OCI-LY7 (cell line): ENCODE measurements at regions not wholly inside any gene's neighbourhood (a gene's known extent, or its start where the extent isn't known, plus 50 kb on each side); places are given as distances from the start of the nearest gene placed in this dataset.

ENCODE experiments used
- BruUV-seq: library from RNA; stranded (reverse); fragments of 400-500 nt; replicated peaks from 2 replicates; lab custom pipeline; 2021; lab: Mats Ljungman, UMichigan
- CTCF ChIA-PET: fragments of 300-600 bp; sonication (Branson Sonifier 250); formaldehyde crosslinking; loops from one replicate; lab custom pipeline; 2022; ENCODE audit warnings: antibody characterized with exemption; ENCODE audit not compliant: unreplicated experiment; lab: Charles Lee
- POLR2A ChIA-PET: fragments of 300-600 bp; sonication (Branson Sonifier 250); formaldehyde crosslinking; loops from one replicate; lab custom pipeline; 2022; ENCODE audit warnings: antibody characterized with exemption; lab: Charles Lee
- DNase-seq: peaks from one replicate; pipeline ENCODE4 v3.0.0-alpha.2; 2015; ENCODE audit warnings: low spot score
- H2AFZ ChIP-seq: fragments of 200-600 bp; sonication (generic), shearing (Covaris generic); 2 replicates; pipeline ENCODE4 v1.6.1; 2014; ENCODE audit warnings: mild to moderate bottlenecking, antibody characterized with exemption, low read length, moderate library complexity
- H3K27ac ChIP-seq: fragments of 200-600 bp; sonication (generic); 2 replicates; pipeline ENCODE4 v1.5.1; 2014; ENCODE audit warnings: mixed run types, low read depth, mild to moderate bottlenecking, moderate library complexity, low read length, inconsistent platforms; ENCODE audit not compliant: poor library complexity, severe bottlenecking
- H3K36me3 ChIP-seq: fragments of 200-600 bp; sonication (generic); 2 replicates; pipeline ENCODE4 v1.6.1; 2014; ENCODE audit warnings: mild to moderate bottlenecking, antibody characterized with exemption, low read length, moderate library complexity, mixed read lengths; ENCODE audit not compliant: insufficient read depth
- H3K4me1 ChIP-seq: fragments of 200-600 bp; sonication (generic); 2 replicates; pipeline ENCODE4 v1.5.1; 2014; ENCODE audit warnings: mild to moderate bottlenecking, low read length; ENCODE audit not compliant: insufficient read depth, poor library complexity, severe bottlenecking
- H3K4me2 ChIP-seq: fragments of 200-600 bp; sonication (generic); 2 replicates; pipeline ENCODE4 v1.6.1; 2014; ENCODE audit warnings: mild to moderate bottlenecking, low read length
- H3K4me3 ChIP-seq: fragments of 200-600 bp; sonication (generic); 2 replicates; pipeline ENCODE4 v1.5.1; 2014; ENCODE audit warnings: mild to moderate bottlenecking, low read depth, low read length; ENCODE audit not compliant: poor library complexity, severe bottlenecking
- H3K79me2 ChIP-seq: fragments of 200-600 bp; sonication (generic); 2 replicates; pipeline ENCODE4 v1.6.1; 2016; ENCODE audit warnings: low read depth, mild to moderate bottlenecking, low read length, moderate library complexity, mixed read lengths; ENCODE audit not compliant: insufficient read depth
- H3K9me2 ChIP-seq: fragments of 200-600 bp; sonication (generic); 2 replicates; pipeline ENCODE4 v1.6.1; 2016; ENCODE audit warnings: mild to moderate bottlenecking, low read length, mixed read lengths; ENCODE audit not compliant: insufficient read depth
- H3K9me3 ChIP-seq: fragments of 200-600 bp; sonication (generic); 2 replicates; pipeline ENCODE4 v1.6.1; 2014; ENCODE audit warnings: mild to moderate bottlenecking, mixed run types, low read length, mixed read lengths
- H4K20me1 ChIP-seq: fragments of 200-600 bp; sonication (generic); 2 replicates; pipeline ENCODE4 v1.6.1; 2014; ENCODE audit warnings: mild to moderate bottlenecking, antibody characterized with exemption, low read length, moderate library complexity, mixed read lengths; ENCODE audit not compliant: insufficient read depth
- EZH2phosphoT487 ChIP-seq: fragments of 200-600 bp; sonication (generic); IDR thresholded peaks from 2 replicates; pipeline ENCODE4 v1.6.1; 2018; ENCODE audit warnings: low read depth, borderline replicate concordance, mild to moderate bottlenecking, mixed run types, antibody characterized with exemption, low read length, moderate library complexity, mixed read lengths
- intact Hi-C: fragments of 100-400 bp; cut with micrococcal nuclease; formaldehyde crosslinking; loops from one replicate; pipeline ENCODE4 v1.10.0; 2022; ENCODE audit not compliant: unreplicated experiment
- TF ChIP-seq, protein P1 (sequence below): fragments of 200-600 bp; sonication (generic); conservative IDR thresholded peaks from 2 replicates; pipeline ENCODE4 v1.5.1; 2014; ENCODE audit warnings: mild to moderate bottlenecking, antibody characterized with exemption, low read length, moderate library complexity, mixed read lengths

DNA sequence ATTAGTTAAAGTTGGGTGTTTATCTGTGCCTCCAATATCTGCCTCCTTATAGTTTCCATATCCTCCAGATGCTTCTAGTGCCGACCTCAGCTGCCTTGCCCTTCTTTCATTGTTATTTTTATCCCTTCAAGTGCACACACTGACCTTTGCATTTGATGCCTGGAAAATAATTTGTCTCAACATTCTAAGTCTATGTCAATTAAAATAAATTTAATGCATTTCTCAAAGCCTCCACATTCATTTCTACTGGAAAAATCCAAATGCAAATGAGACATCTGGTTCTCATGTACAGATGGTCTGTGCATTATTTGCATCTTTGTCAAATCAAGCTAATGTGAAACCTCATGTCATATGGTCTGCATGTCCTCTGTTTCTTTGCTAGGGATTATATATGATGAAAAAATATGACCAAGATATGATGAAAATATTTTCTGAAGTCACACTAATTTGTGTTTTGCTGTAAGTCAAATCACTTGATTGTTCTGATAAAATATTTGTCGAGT, 61.4 kb downstream of the TMEM100 start:
- Histone ChIP-seq H3K9me3 (no peaks in the 10 kb centered on the region), H3K4me2 (peak overlapping the region; percentile 45), H4K20me1 (no peaks in the 10 kb centered on the region), H3K36me3 (no peaks in the 10 kb centered on the region), H3K79me2 (no peaks in the 10 kb centered on the region), H2AFZ (peak overlapping the region; percentile 49; the same call in 1 of the 2 replicates), H3K9me2 (no peaks in the 10 kb centered on the region), H3K27ac (no peak overlapping the region), H3K4me3 (no peak overlapping the region), H3K4me1 (peaks cover 41% of the 10 kb centered on the region)
- CTCF ChIA-PET: no interaction called here
- no TSS peak for BruUV-seq
- DNase-seq: peak; percentile 21
- TF ChIP-seq EZH2phosphoT487: no peak
- TF ChIP-seq, protein P1, sequence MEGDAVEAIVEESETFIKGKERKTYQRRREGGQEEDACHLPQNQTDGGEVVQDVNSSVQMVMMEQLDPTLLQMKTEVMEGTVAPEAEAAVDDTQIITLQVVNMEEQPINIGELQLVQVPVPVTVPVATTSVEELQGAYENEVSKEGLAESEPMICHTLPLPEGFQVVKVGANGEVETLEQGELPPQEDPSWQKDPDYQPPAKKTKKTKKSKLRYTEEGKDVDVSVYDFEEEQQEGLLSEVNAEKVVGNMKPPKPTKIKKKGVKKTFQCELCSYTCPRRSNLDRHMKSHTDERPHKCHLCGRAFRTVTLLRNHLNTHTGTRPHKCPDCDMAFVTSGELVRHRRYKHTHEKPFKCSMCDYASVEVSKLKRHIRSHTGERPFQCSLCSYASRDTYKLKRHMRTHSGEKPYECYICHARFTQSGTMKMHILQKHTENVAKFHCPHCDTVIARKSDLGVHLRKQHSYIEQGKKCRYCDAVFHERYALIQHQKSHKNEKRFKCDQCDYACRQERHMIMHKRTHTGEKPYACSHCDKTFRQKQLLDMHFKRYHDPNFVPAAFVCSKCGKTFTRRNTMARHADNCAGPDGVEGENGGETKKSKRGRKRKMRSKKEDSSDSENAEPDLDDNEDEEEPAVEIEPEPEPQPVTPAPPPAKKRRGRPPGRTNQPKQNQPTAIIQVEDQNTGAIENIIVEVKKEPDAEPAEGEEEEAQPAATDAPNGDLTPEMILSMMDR: no peak
- POLR2A ChIA-PET: interaction anchor here (0.5 kb wide), 1 partner anchor 125 kb away, joined by 3 read pairs; no protein-coding TSS in a partner anchor
- intact Hi-C loops: no loop called here

DNA sequence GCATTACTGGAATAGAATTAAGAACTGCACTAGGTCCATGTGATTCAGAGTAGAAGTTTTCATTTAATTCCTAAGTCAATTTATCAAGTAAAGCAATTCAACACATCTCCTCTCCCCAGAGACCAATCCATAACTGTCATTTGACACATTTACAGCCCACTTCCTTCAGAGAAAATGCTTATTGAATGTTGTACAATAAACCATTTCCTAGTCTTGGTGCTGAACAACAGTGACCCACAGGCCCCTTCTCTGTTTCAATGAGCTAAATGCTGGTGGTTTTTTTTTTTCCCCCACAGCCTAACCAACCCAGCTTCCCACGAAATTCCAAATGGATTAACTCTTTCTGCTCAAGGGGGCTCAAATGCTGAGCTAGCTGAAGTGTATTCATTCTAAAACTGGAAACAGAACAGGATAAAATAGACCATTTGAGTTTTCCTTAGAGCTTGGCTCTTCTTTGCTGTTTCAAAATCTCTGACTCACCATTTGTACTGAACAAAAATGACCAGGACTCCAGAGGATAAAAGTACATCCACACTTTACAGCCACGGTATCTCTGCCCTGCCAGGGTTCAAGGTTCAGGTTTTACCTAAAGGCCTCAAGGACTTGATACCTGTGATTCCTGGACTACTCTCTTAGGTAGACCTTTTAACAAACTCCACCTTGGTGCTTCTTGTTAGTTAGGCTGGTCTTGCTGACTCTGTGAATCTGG, 62.3 kb downstream of the TMEM100 start:
- peak overlapping the region; percentile 53; the same call in 1 of the 2 replicates for H2AFZ ChIP-seq
- no peaks in the 10 kb centered on the region for H4K20me1 ChIP-seq
- H3K79me2 ChIP-seq: no peaks in the 10 kb centered on the region
- peaks cover 41% of the 10 kb centered on the region for H3K4me1 ChIP-seq
- no peak overlapping the region for H3K4me3 ChIP-seq
- H3K4me2 ChIP-seq: peak overlapping the region; percentile 45
- intact Hi-C loops: no loop called here
- TF ChIP-seq, protein P1: no peak
- TF ChIP-seq EZH2phosphoT487: no peak
- no TSS peak for BruUV-seq
- DNase-seq: peak; percentile 53
- CTCF ChIA-PET: no interaction called here
- no peak overlapping the region for H3K27ac ChIP-seq
- no peaks in the 10 kb centered on the region for H3K36me3 ChIP-seq
- H3K9me2 ChIP-seq: no peaks in the 10 kb centered on the region
- H3K9me3 ChIP-seq: no peaks in the 10 kb centered on the region
- POLR2A ChIA-PET: interaction anchor here (1.0 kb wide), 1 partner anchor 10 kb away, joined by 4 read pairs; no protein-coding TSS in a partner anchor

DNA sequence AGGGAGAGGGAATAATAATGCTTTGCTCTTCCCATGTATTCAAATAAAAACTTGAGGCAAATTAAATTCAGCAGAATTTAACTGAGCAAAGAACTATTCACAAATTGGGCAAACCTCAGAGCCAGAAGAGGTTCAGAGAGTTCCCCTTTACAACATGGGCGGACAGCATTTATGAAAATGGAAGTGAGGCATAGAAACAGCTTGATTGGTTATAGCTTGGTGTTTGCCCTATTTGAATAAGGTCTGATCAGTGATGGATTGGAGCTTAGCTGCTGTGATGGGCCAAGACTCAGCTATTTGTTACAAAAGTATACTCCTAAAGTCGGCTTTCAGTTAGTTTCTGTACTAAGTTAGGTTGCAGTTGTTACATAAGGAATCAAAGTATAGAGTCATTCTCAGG, 63.0 kb downstream of the TMEM100 start:
- no peak for DNase-seq
- ChIA-PET CTCF (no interaction called here), POLR2A (no interaction called here)
- Histone ChIP-seq H3K9me3 (no peaks in the 10 kb centered on the region), H3K36me3 (no peaks in the 10 kb centered on the region), H3K27ac (no peak overlapping the region), H3K79me2 (no peaks in the 10 kb centered on the region), H3K4me3 (no peak overlapping the region), H2AFZ (0 out of 2 replicates have a peak overlapping the region, but pooled peaks have one; percentile 53), H3K9me2 (no peaks in the 10 kb centered on the region), H4K20me1 (no peaks in the 10 kb centered on the region), H3K4me2 (0 out of 2 replicates have a peak overlapping the region, but pooled peaks have one; percentile 45), H3K4me1 (peaks cover 37% of the 10 kb centered on the region)
- no TSS peak for BruUV-seq
- intact Hi-C loops: no loop called here
- TF ChIP-seq, protein P1: no peak
- no peak for TF ChIP-seq EZH2phosphoT487
